Activated T-cell treated with anti-CD3 and anti-CD28 coated beads for 48 hours (primary cell): ENCODE measurements at regions not wholly inside any gene's neighbourhood (a gene's known extent, or its start where the extent isn't known, plus 50 kb on each side); places are given as distances from the start of the nearest gene placed in this dataset.

Source experiments
- DNase-seq: peaks from one replicate; pipeline ENCODE4 v3.0.0-alpha.2; 2020; ENCODE audit warnings: low read depth

GRCh38 chr13:29654843-29655547, 59.5 kb upstream of the SLC7A1 start:
- DNase-seq: no peak

DNA sequence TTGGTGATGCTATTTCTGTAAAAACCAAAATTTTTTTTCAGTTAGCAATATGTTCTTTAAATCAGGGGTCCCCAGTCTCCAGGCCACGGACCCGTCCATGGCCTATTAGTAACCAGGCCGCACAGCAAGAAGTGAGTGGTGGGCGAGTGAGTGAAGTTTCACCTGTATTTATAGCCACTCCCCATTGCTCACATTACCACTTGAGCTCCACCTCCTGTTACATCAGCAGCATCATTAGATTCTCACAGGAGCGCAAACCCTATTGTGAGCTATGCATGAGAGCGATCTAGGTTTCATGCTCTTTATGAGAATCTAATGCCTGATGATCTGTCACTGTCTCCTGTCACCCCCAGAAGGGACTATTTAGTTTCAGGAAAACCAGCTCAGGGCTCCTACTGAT, 58.9 kb upstream of the SLC7A1 start:
- DNase-seq: no peak

GRCh38 chr13:29648760-29649159, 53.3 kb upstream of the SLC7A1 start:
- DNase-seq: no peak
